WERI-Rb-1 (cell line): ENCODE measurements at regions not wholly inside any gene's neighbourhood (a gene's known extent, or its start where the extent isn't known, plus 50 kb on each side); places are given as distances from the start of the nearest gene placed in this dataset.
A peak's percentile ranks its signal among the peaks of the same experiment; 100 is the strongest.
"Not testable (repeated sequence)": the region's sequence is repeated elsewhere in the genome, so short reads cannot be mapped to it uniquely, and the experiment has no call there.

Source experiments
- DNase-seq: peaks from one replicate; pipeline ENCODE4 v3.0.0-alpha.2; 2020
- H3K27ac ChIP-seq: fragments of 250-450 bp; sonication (Bioruptor Pico); 2 replicates; pipeline ENCODE4 v1.5.1; 2020; ENCODE audit warnings: mild to moderate bottlenecking, moderate library complexity
- H3K27me3 ChIP-seq: fragments of 250-450 bp; sonication (Bioruptor Pico); 2 replicates; pipeline ENCODE4 v1.5.1; 2021; ENCODE audit warnings: mild to moderate bottlenecking, low read depth, moderate library complexity; ENCODE audit not compliant: insufficient read depth, severe bottlenecking
- H3K36me3 ChIP-seq: fragments of 250-450 bp; sonication (Bioruptor Pico); 2 replicates; pipeline ENCODE4 v1.5.1; 2020; ENCODE audit warnings: mild to moderate bottlenecking, moderate library complexity
- H3K4me3 ChIP-seq: 2 replicates; pipeline ENCODE4 v1.5.1; 2011; ENCODE audit warnings: low read depth, mild to moderate bottlenecking, control low read depth, low read length
- H3K9me3 ChIP-seq: fragments of 250-450 bp; sonication (Bioruptor Pico); 2 replicates; pipeline ENCODE4 v1.5.1; 2021; ENCODE audit warnings: mild to moderate bottlenecking, moderate library complexity; ENCODE audit not compliant: severe bottlenecking
- TF ChIP-seq, protein P1 (sequence below): IDR thresholded peaks from 2 replicates; pipeline ENCODE4 v1.5.1; 2011; ENCODE audit warnings: low read depth, mild to moderate bottlenecking, control low read depth, inconsistent platforms, low read length

DNA sequence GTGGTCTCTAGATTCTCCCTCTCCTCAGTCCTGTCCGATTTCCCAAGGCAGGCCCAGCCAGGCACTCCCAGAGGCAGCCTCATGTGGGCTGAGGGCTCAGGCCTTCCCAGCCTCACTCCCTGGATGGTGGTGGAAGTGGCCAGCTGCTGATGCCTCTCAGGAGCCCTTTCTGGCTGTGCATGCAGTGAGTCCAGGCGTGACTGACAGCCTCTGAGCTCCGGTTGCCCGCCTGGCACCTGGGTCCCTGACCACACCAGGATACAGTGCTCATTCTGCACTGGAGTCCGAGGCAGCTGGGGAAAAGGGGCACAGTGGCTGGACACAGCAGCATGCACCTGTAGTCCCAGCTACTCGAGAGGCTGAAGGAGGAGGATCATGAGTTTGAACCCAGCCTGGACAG, 132.6 kb downstream of the CUL2 start:
- Histone ChIP-seq H3K4me3 (no peak overlapping the region), H3K27me3 (no peaks in the 10 kb centered on the region), H3K36me3 (no peaks in the 10 kb centered on the region), H3K27ac (no peak overlapping the region), H3K9me3 (no peaks in the 10 kb centered on the region)
- TF ChIP-seq, protein P1, sequence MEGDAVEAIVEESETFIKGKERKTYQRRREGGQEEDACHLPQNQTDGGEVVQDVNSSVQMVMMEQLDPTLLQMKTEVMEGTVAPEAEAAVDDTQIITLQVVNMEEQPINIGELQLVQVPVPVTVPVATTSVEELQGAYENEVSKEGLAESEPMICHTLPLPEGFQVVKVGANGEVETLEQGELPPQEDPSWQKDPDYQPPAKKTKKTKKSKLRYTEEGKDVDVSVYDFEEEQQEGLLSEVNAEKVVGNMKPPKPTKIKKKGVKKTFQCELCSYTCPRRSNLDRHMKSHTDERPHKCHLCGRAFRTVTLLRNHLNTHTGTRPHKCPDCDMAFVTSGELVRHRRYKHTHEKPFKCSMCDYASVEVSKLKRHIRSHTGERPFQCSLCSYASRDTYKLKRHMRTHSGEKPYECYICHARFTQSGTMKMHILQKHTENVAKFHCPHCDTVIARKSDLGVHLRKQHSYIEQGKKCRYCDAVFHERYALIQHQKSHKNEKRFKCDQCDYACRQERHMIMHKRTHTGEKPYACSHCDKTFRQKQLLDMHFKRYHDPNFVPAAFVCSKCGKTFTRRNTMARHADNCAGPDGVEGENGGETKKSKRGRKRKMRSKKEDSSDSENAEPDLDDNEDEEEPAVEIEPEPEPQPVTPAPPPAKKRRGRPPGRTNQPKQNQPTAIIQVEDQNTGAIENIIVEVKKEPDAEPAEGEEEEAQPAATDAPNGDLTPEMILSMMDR: no peak
- no peak for DNase-seq

- DNase-seq: no peak
- Histone ChIP-seq H3K27ac (no peak overlapping the region), H3K36me3 (no peaks in the 10 kb centered on the region), H3K9me3 (no peaks in the 10 kb centered on the region), H3K27me3 (no peaks in the 10 kb centered on the region), H3K4me3 (no peak overlapping the region)
- TF ChIP-seq, protein P1: no peak
Observed at GRCh38 chr10:34956756-34957155, 133.4 kb downstream of the CUL2 start.

GRCh38 chr10:34955391-34955790, 134.8 kb downstream of the CUL2 start:
- Histone ChIP-seq H3K27ac (no peak overlapping the region), H3K36me3 (no peaks in the 10 kb centered on the region), H3K9me3 (no peaks in the 10 kb centered on the region), H3K4me3 (no peak overlapping the region), H3K27me3 (no peaks in the 10 kb centered on the region)
- TF ChIP-seq, protein P1: no peak
- DNase-seq: no peak

DNA sequence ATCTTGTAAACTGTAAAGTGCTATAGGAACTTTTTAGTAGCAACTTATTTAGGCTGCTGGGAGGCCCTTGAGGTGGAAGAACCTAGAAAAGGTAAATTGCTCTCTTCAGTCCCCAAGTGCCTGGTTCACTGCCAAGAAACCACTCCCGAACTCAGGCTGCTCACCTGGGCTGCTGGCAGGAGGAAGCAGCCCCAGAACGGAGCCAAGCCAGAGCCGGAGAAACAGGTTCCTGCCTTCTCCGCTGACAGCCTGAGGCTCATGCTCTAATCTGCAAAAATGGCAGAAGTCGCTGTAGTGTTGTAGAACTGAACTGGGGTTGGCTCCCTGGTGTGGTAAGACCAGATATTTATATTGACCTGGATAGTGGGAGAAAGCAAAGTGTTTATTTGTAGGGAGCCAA, 136.0 kb downstream of the CUL2 start:
- TF ChIP-seq, protein P1: no peak
- Histone ChIP-seq H3K36me3 (no peaks in the 10 kb centered on the region), H3K4me3 (no peak overlapping the region), H3K9me3 (no peaks in the 10 kb centered on the region), H3K27me3 (no peaks in the 10 kb centered on the region), H3K27ac (no peak overlapping the region)
- no peak for DNase-seq

DNA sequence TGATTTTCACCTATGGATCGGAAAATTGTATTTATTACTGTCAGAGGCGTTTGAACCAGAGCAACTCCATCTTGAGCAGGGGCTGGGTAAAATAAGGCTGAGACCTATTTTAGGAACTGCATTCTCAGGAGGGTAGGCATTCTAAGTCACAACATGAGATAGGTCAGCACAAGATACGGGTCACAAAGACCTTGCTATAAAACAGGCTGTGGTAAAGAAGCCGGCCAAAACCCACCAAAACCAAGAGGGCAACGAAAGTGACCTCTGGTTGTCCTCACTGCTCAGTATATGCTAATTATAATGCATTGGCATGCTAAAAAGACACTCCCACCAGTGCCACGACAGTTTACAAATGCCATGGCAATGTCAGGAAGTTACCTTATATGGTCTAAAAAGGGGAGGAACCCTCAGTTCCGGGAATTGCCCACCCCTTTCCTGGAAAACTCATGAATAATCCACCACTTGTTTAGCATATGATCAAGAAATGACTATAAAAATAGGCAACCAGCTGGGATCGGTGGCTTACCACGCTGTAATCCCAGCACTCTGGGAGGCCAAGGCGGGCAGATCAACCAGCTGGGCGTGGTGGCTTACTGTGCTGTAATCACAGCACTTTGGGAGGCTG, 136.3 kb upstream of the PARD3 start:
- H3K9me3 ChIP-seq, H3K36me3 ChIP-seq, H3K4me3 ChIP-seq, H3K27ac ChIP-seq, H3K27me3 ChIP-seq: not testable (repeated sequence)
- peak; percentile 49 for DNase-seq

GRCh38 chr10:34945951-34946522, 130.9 kb upstream of the PARD3 start:
- H3K36me3 ChIP-seq, H3K9me3 ChIP-seq, H3K27me3 ChIP-seq, H3K4me3 ChIP-seq, H3K27ac ChIP-seq, DNase-seq: not testable (repeated sequence)
